ENCODE measurements at regions not wholly inside any gene's neighbourhood (a gene's known extent, or its start where the extent isn't known, plus 50 kb on each side); places are given as distances from the start of the nearest gene placed in this dataset.

DNA sequence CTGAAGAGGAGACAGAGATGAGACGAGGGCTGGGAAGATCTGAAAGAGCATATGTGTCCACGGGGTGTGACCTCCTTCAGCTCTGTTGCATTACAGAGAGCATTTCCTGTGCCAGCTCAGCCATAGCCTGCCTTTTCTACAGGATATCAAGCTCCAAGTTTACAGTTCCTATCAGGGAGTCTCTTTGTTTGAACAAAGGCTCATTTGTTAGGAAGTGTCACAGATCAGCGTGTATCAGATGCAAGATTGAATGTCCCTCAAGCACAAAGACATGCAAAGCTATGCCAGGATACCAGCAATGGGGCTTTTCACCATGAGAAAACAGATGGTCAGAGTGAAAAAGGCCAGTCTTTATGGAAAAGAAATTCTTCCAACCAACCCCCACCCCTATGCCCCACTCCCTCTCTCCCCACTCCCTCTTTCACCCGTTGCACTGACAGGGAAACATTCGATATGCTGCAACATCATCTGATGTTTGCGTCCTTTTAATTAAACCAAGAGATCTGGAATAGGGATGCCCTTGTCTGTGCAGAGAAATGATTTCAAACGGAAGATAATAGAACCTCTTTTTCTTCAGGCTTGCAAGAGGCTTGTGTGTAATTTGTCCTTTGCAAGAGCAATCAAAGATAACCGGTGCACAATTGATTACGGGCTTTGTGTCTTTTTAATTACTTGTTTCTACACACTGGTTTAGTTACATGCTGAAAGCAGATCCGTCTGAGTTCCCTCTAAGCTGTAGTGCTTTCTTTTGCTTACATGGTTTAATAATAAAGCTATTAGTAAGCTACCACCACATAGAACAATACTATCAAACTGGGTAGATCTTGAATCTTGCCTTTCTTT lies 263.1 kb upstream of the RGMB start:
- TF ChIP-seq POLR2AphosphoS5 (IDR thresholded peaks at IDR 0.05; ENCODE audit: borderline replicate concordance, low read depth, low read length): no peak
- no peak for TF ChIP-seq EZH2 (IDR thresholded peaks at IDR 0.05)

All from SK-N-MC (cell line).